GM12801 (cell line): ENCODE measurements at regions not wholly inside any gene's neighbourhood (a gene's known extent, or its start where the extent isn't known, plus 50 kb on each side); places are given as distances from the start of the nearest gene placed in this dataset.

Experiments
- CTCF ChIP-seq: IDR thresholded peaks from one replicate; pipeline ENCODE4 v1.5.1; 2011; ENCODE audit warnings: control low read depth; ENCODE audit not compliant: insufficient read length; ENCODE audit errors: extremely low read depth

DNA sequence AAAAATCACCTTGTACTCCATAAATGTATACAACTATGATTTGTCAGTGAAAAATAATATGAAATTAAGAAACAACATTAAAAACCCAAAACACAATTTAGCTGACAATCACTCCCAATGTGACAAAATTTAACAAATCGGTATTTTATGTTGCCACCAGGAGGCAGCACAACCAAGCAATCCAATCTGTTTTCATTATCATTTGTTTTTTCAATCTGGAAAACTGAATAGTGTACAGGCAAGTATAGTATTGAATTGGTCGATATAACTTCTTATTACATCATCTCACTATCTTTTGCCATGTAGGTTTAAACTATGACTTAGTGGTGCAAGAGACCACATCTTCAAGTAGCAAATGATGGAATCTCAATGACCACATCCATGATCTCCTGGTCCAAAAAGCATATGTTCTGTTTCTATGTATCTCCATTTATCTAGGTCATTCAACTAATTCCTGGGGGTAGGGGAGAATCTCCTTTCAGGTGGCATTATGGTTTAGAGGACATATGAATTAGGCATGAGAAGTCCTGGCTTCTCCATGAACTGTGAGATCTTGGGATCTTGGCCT is 112.9 kb upstream of the AGA start:
- no peak for TF ChIP-seq CTCF

DNA sequence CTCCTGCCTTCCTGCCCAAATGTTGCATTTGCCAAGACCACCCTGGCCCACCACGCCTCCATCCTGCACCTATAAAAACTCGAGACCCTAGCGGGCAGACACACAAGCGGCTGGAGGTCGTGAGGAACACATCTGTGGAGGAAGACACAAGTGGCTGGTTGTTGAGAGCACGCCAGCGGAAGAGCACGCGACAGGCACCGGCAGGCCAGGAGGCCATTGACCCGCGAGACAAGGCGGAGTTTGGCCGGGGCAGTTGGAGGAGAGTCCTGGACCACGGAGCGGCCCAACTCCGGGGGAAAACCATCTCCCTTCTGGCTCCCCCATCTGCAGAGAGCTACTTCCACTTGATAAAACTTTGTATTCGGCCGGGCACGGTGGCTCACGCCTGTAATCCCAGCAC is 115.2 kb upstream of the AGA start:
- TF ChIP-seq CTCF, result no peak

DNA sequence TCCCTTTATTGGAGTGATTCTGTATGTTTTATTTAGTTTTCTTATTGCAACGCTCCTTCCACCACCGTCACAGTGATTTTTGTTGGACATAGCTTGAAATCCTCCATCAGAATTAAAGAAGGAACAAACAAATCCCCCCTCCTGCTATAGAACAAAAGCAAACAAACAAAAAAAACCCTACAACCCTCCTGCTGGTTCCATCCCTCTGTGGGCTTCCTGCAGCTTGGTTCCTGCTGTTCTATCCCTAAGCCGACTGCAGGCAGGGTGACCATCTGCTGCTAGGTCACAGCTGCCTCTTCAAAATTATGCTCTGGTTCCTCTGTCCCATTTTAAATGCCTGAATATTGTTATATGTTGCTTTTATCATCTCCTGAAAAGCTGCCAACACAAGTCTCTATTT is 116.8 kb upstream of the AGA start:
- no peak for TF ChIP-seq CTCF

DNA sequence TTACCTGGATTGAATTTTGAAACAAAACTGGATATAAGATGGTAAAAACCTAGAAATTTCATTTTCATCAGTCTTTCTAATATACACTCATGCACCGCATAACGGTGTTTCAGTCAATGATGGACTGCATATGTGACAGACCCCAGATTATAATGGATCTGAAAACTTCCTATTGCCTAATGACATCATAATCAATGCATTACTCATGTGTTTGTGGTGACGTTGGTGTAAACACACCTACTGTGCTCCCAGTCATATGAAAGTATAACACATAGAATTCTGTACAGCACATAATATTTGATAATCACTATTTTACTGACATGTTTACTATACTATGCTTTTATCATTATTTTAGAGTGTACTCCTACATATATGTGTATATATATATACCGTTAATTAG is 119.9 kb upstream of the AGA start:
- no peak for TF ChIP-seq CTCF

DNA sequence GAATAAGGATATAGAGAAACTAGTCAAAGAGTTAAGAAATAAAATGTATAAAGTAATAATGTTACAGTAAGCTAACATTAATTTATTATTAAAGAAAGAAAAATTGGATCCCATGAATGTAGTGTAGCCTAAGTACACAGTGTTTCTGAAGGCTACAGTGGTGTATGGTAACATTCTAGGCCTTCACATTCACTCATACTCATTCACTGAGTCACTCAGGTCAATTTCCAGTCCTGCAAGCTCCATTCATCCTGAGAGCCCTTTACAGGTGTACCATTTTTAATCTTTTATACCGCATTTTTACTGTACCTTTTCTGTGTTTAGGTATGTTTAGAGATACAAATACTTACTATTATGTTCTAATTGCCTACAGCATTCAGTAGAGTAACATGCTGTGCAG is 120.6 kb upstream of the AGA start:
- TF ChIP-seq CTCF, result no peak

DNA sequence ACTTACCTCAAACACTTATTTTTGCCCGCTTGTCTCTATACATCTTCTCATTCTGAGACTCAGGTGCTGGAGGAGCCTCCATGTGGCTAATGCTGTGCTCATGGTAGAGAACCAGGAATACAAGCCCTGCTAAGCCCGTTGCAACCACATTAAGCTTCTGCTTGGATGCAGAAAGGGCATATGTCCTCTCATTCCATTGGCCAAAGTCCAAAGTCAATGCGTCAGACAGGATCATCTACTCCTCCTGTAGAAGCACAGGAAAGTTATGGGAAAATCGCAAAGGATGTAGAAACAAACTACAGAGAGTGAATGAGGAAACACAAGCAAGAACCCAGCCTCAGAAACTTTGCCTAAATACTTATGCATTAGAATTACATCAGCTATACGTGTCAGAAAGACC is 124.5 kb upstream of the AGA start:
- TF ChIP-seq CTCF, result no peak

GRCh38 chr4:177568931-177569330 is 126.7 kb upstream of the AGA start:
- TF ChIP-seq CTCF, result no peak

DNA sequence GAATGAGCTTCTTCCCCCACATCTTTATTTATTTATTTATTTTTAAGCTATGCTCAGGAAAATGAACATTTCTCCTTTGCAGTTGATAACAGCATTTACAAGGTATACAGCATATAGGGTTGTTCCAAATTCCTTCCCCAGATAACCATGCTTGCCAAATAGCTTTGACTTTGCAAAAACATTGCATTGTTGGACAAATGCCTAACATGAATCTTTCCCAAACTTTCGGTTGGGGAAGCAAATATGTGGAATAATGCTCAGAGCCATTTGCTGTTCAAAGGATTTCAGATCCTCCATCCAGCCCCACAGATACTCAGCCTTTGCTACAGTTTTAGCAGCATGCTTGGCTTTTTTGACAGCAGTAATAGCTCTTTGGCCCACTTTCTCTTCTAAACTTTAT is 127.2 kb upstream of the AGA start:
- TF ChIP-seq CTCF, result no peak
